ENCODE measurements at regions not wholly inside any gene's neighbourhood (a gene's known extent, or its start where the extent isn't known, plus 50 kb on each side); places are given as distances from the start of the nearest gene placed in this dataset.

GRCh38 chr12:105783983-105784947, 354.5 kb downstream of the NUAK1 start (continued):
- TF ChIP-seq CTCF (IDR thresholded peaks at IDR 0.05 in 2 of 3, conservative IDR thresholded peaks at IDR 0.05 in 1 of 3; ENCODE audit: borderline replicate concordance in 1 of 3, insufficient read depth in 1 of 3, low read depth in 2 of 3, low read length in 2 of 3), result no peak

- no peaks in the 10 kb centered on the region for H3K9me3 ChIP-seq (ENCODE audit: control insufficient read depth in 1 of 2, insufficient read depth in 1 of 2, low read depth in 1 of 2, low read length in 2 of 2)
- BruUV-seq (replicated peaks), result no TSS peak
- H3K4me1 ChIP-seq (ENCODE audit: control insufficient read depth in 1 of 2, insufficient read depth in 2 of 2, low read length in 2 of 2), result no peaks in the 10 kb centered on the region
- POLR2A ChIA-PET, result no interaction called here
- H3K36me3 ChIP-seq (ENCODE audit: control insufficient read depth in 1 of 2, insufficient read depth in 2 of 2, low read length in 2 of 2), result no peaks in the 10 kb centered on the region
- ATAC-seq (no peak), DNase-seq (ENCODE audit: low read depth, low spot score) (no peak)
- RAD21 ChIA-PET (ENCODE audit: low non-redundant PET in 1 of 2, low total read pairs in 2 of 2, uncharacterized antibody in 2 of 2, unreplicated experiment in 2 of 2), result no interaction called here
- intact Hi-C loops (cut with micrococcal nuclease), result no loop called here
- no peaks in the 10 kb centered on the region for H4K20me1 ChIP-seq (ENCODE audit: insufficient read depth)
- CTCF ChIA-PET, result no interaction called here
- no peak overlapping the region for H3K9ac ChIP-seq (ENCODE audit: low read length)
- H3K79me2 ChIP-seq (ENCODE audit: insufficient read depth, low read length), result no peaks in the 10 kb centered on the region
- no peak overlapping the region for H3K4me3 ChIP-seq (replicated peaks in 1 of 2; ENCODE audit: low read depth in 1 of 2, low read length in 2 of 2)
- H2AFZ ChIP-seq (ENCODE audit: low read depth, low read length, poor library complexity, severe bottlenecking), result no peak overlapping the region
- H3K27ac ChIP-seq (ENCODE audit: low read depth, low read length), result no peak overlapping the region
- H3K9me2 ChIP-seq (ENCODE audit: insufficient read depth), result no peaks in the 10 kb centered on the region
- H3K4me2 ChIP-seq (ENCODE audit: low read length), result no peak overlapping the region
- no peak for TF ChIP-seq SIN3A (IDR thresholded peaks at IDR 0.05; ENCODE audit: low read depth)
- no peak for TF ChIP-seq FOSL1 (IDR thresholded peaks at IDR 0.05; ENCODE audit: low read depth)
- TF ChIP-seq CTCF (IDR thresholded peaks at IDR 0.05 in 2 of 3, conservative IDR thresholded peaks at IDR 0.05 in 1 of 3; ENCODE audit: borderline replicate concordance in 1 of 3, insufficient read depth in 1 of 3, low read depth in 2 of 3, low read length in 2 of 3), result no peak
- TF ChIP-seq SP1 (IDR thresholded peaks at IDR 0.05; ENCODE audit: low read depth), result no peak
- TF ChIP-seq JUND (IDR thresholded peaks at IDR 0.05), result no peak
- no peak for TF ChIP-seq EZH2phosphoT487 (IDR thresholded peaks at IDR 0.05; ENCODE audit: borderline replicate concordance)
- no peak for TF ChIP-seq EZH2 (IDR thresholded peaks at IDR 0.05)
- no peak for TF ChIP-seq TCF7L2 (IDR thresholded peaks at IDR 0.05; ENCODE audit: borderline replicate concordance, extremely low read depth, insufficient read depth, insufficient read length)
- no peak for TF ChIP-seq SRF (IDR thresholded peaks at IDR 0.05; ENCODE audit: low read depth)
- no peak for TF ChIP-seq ZNF274 (IDR thresholded peaks at IDR 0.05; ENCODE audit: low read depth, low read length)
- no peak for TF ChIP-seq ZBTB33 (IDR thresholded peaks at IDR 0.05; ENCODE audit: extremely low read depth, insufficient replicate concordance, low read length)
- no peak for TF ChIP-seq ATF3 (IDR thresholded peaks at IDR 0.05)
- no peak for TF ChIP-seq YY1 (IDR thresholded peaks at IDR 0.05; ENCODE audit: extremely low read depth, insufficient replicate concordance, low read depth, low read length)
- TF ChIP-seq CBX3 (IDR thresholded peaks at IDR 0.05; ENCODE audit: low read depth), result no peak
- H3K27me3 ChIP-seq (ENCODE audit: insufficient read depth, low read length), result 0 out of 2 replicates have a peak, but pooled peaks cover 6% of the 10 kb centered on the region
Observed at GRCh38 chr12:105793421-105793820, 345.3 kb downstream of the NUAK1 start.
